Neural cell (in vitro differentiated cells): ENCODE measurements at regions not wholly inside any gene's neighbourhood (a gene's known extent, or its start where the extent isn't known, plus 50 kb on each side); places are given as distances from the start of the nearest gene placed in this dataset.

Experiments
- H2AFZ ChIP-seq: fragments of 200-600, 300-800 bp; sonication (generic), shearing (Covaris generic); 2 replicates; pipeline ENCODE4 v1.6.0; 2014; ENCODE audit warnings: low read depth, mild to moderate bottlenecking, antibody characterized with exemption, low read length, moderate library complexity
- H3F3A ChIP-seq: fragments of 200-600 bp; shearing (Covaris generic); 2 replicates; pipeline ENCODE4 v1.6.1; 2016; ENCODE audit warnings: mild to moderate bottlenecking, moderate library complexity, mixed read lengths, antibody characterized with exemption, low read length; ENCODE audit not compliant: insufficient read depth, poor library complexity, severe bottlenecking
- H3K27ac ChIP-seq: fragments of 200-600, 300-800 bp; sonication (generic), shearing (Covaris generic); 2 replicates; pipeline ENCODE4 v1.5.1; 2014; ENCODE audit warnings: mild to moderate bottlenecking, low read length, moderate library complexity
- H3K27me3 ChIP-seq: fragments of 300-800, 200-600 bp; sonication (generic), shearing (Covaris generic); 2 replicates; pipeline ENCODE4 v1.6.0; 2014; ENCODE audit warnings: mild to moderate bottlenecking, low read depth, low read length, moderate library complexity; ENCODE audit not compliant: insufficient read depth
- H3K36me3 ChIP-seq: fragments of 300-800, 200-600 bp; sonication (generic), shearing (Covaris generic); 2 replicates; pipeline ENCODE4 v1.5.1; 2014; ENCODE audit warnings: mild to moderate bottlenecking, antibody characterized with exemption, low read length, moderate library complexity; ENCODE audit not compliant: insufficient read depth
- H3K4me2 ChIP-seq: fragments of 300-800, 200-600 bp; sonication (generic), shearing (Covaris generic); 2 replicates; pipeline ENCODE4 v1.6.0; 2014; ENCODE audit warnings: mild to moderate bottlenecking, low read length
- H3K4me3 ChIP-seq: fragments of 300-800, 200-600 bp; sonication (generic), shearing (Covaris generic); 2 replicates; pipeline ENCODE4 v1.5.1; 2014; ENCODE audit warnings: mild to moderate bottlenecking, low read length, moderate library complexity
- H3K79me2 ChIP-seq: fragments of 200-600 bp; shearing (Covaris generic); replicated peaks from 2 replicates; pipeline ENCODE4 v1.6.0; 2014; ENCODE audit warnings: mild to moderate bottlenecking, low read length, moderate library complexity; ENCODE audit not compliant: insufficient read depth
- H3K9ac ChIP-seq: fragments of 300-800, 200-600 bp; sonication (generic), shearing (Covaris generic); 2 replicates; pipeline ENCODE4 v1.6.1; 2016; ENCODE audit warnings: mild to moderate bottlenecking, low read length, mixed read lengths
- H3K9me2 ChIP-seq: fragments of 200-600 bp; shearing (Covaris generic); 2 replicates; pipeline ENCODE4 v1.6.1; 2016; ENCODE audit warnings: mild to moderate bottlenecking, low read length, mixed read lengths; ENCODE audit not compliant: insufficient read depth
- H3K9me3 ChIP-seq: fragments of 200-600, 300-800 bp; sonication (generic), shearing (Covaris generic); 2 replicates; pipeline ENCODE4 v1.6.1; 2016; ENCODE audit warnings: mild to moderate bottlenecking, mixed run types, low read length, moderate library complexity, mixed read lengths
- H4K20me1 ChIP-seq: fragments of 200-600 bp; shearing (Covaris generic); 2 replicates; pipeline ENCODE4 v1.6.1; 2016; ENCODE audit warnings: mild to moderate bottlenecking, mixed run types; ENCODE audit not compliant: insufficient read depth
- CTCF ChIP-seq: fragments of 450-650 bp; IDR thresholded peaks from 2 replicates; pipeline ENCODE4 v1.5.1; 2014; ENCODE audit warnings: antibody characterized with exemption, mild to moderate bottlenecking, moderate library complexity; ENCODE audit not compliant: poor library complexity, severe bottlenecking
- EP300 ChIP-seq: fragments of 450-650 bp; conservative IDR thresholded peaks from 2 replicates; pipeline ENCODE4 v1.6.1; 2014; ENCODE audit warnings: antibody characterized with exemption, mild to moderate bottlenecking, moderate library complexity; ENCODE audit not compliant: poor library complexity, severe bottlenecking
- EZH2 ChIP-seq: fragments of 200-600, 300-800 bp; shearing (Covaris generic), sonication (generic); IDR thresholded peaks from 2 replicates; pipeline ENCODE4 v1.6.1; 2014; ENCODE audit warnings: antibody characterized with exemption, low read length, borderline replicate concordance, mild to moderate bottlenecking; ENCODE audit not compliant: insufficient read depth, poor library complexity, severe bottlenecking
- MXI1 ChIP-seq: fragments of 450-650 bp; conservative IDR thresholded peaks from 2 replicates; pipeline ENCODE4 v1.6.1; 2014; ENCODE audit warnings: antibody characterized with exemption, mild to moderate bottlenecking; ENCODE audit not compliant: poor library complexity, severe bottlenecking
- POLR2AphosphoS5 ChIP-seq: IDR thresholded peaks from 2 replicates; pipeline ENCODE4 v1.6.1; 2012
- RAD21 ChIP-seq: fragments of 450-650 bp; conservative IDR thresholded peaks from 2 replicates; pipeline ENCODE4 v1.6.1; 2014; ENCODE audit warnings: antibody characterized with exemption, mild to moderate bottlenecking, moderate library complexity
- REST ChIP-seq: IDR thresholded peaks from 2 replicates; pipeline ENCODE4 v1.6.1; 2012; ENCODE audit warnings: borderline replicate concordance
- SMC3 ChIP-seq: fragments of 450-650 bp; conservative IDR thresholded peaks from 2 replicates; pipeline ENCODE4 v1.6.1; 2014; ENCODE audit warnings: antibody characterized with exemption, mild to moderate bottlenecking, moderate library complexity; ENCODE audit not compliant: poor library complexity
- TAF1 ChIP-seq: IDR thresholded peaks from 2 replicates; pipeline ENCODE4 v1.6.1; 2012; ENCODE audit warnings: low read depth

- H3K27me3 ChIP-seq, result no peaks in the 10 kb centered on the region
- H3F3A ChIP-seq, result no peaks in the 10 kb centered on the region
- no peaks in the 10 kb centered on the region for H3K36me3 ChIP-seq
- H3K9ac ChIP-seq, result no peak overlapping the region
- H3K9me2 ChIP-seq, result no peaks in the 10 kb centered on the region
- no peaks in the 10 kb centered on the region for H4K20me1 ChIP-seq
- H2AFZ ChIP-seq, result no peak overlapping the region
- no peaks in the 10 kb centered on the region for H3K9me3 ChIP-seq
- H3K4me3 ChIP-seq, result no peak overlapping the region
- H3K4me2 ChIP-seq, result no peak overlapping the region
- H3K79me2 ChIP-seq, result no peaks in the 10 kb centered on the region
- H3K27ac ChIP-seq, result no peak overlapping the region
- TF ChIP-seq EZH2, result no peak
- no peak for TF ChIP-seq RAD21
- no peak for TF ChIP-seq TAF1
- no peak for TF ChIP-seq CTCF
- no peak for TF ChIP-seq MXI1
- no peak for TF ChIP-seq POLR2AphosphoS5
- no peak for TF ChIP-seq EP300
- TF ChIP-seq REST, result no peak
- TF ChIP-seq SMC3, result no peak
Measured at GRCh38 chr7:98040626-98041360, 50.8 kb upstream of the OCM2 start.

- TF ChIP-seq REST (no peak), POLR2AphosphoS5 (no peak)
- H3K79me2 ChIP-seq, result no peaks in the 10 kb centered on the region
- no peak overlapping the region for H3K27ac ChIP-seq
- H3F3A ChIP-seq, result no peaks in the 10 kb centered on the region
- no peak overlapping the region for H3K4me3 ChIP-seq
- no peaks in the 10 kb centered on the region for H3K9me2 ChIP-seq
- H2AFZ ChIP-seq, result no peak overlapping the region
- no peaks in the 10 kb centered on the region for H3K9me3 ChIP-seq
- no peaks in the 10 kb centered on the region for H3K27me3 ChIP-seq
- H3K36me3 ChIP-seq, result no peaks in the 10 kb centered on the region
- no peak overlapping the region for H3K4me2 ChIP-seq
- no peak overlapping the region for H3K9ac ChIP-seq
- no peaks in the 10 kb centered on the region for H4K20me1 ChIP-seq
Measured at GRCh38 chr7:98046816-98047215, 56.8 kb upstream of the OCM2 start.
